ENCODE measurements at regions not wholly inside any gene's neighbourhood (a gene's known extent, or its start where the extent isn't known, plus 50 kb on each side); places are given as distances from the start of the nearest gene placed in this dataset.

DNA sequence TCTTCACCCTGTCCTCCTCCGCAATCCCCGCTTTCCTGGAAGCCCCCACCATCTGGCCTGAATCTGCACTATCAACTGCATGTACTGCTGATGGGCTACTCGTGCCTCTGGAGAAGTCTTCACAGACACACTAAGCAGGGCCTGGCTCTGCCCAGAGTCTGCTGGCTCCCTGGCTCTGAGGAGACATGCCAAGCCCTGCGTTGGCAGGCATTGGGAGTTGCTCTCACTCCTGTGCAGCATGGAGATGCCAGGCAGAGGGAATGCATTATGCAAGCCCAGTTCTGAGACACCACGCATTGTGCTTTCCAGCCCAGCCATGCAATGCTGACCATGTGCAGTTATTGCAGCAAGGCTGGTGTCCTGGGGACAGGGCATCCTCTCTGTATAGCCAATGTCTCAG lies 314.6 kb downstream of the CXCL12 start:
- TF ChIP-seq, protein P1, sequence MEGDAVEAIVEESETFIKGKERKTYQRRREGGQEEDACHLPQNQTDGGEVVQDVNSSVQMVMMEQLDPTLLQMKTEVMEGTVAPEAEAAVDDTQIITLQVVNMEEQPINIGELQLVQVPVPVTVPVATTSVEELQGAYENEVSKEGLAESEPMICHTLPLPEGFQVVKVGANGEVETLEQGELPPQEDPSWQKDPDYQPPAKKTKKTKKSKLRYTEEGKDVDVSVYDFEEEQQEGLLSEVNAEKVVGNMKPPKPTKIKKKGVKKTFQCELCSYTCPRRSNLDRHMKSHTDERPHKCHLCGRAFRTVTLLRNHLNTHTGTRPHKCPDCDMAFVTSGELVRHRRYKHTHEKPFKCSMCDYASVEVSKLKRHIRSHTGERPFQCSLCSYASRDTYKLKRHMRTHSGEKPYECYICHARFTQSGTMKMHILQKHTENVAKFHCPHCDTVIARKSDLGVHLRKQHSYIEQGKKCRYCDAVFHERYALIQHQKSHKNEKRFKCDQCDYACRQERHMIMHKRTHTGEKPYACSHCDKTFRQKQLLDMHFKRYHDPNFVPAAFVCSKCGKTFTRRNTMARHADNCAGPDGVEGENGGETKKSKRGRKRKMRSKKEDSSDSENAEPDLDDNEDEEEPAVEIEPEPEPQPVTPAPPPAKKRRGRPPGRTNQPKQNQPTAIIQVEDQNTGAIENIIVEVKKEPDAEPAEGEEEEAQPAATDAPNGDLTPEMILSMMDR (IDR thresholded peaks at IDR 0.05; ENCODE audit: low read depth, low read length), result no peak
- no peak for TF ChIP-seq EZH2phosphoT487 (IDR thresholded peaks at IDR 0.05; ENCODE audit: low read depth)
- Histone ChIP-seq H3K4me1 (ENCODE audit: low read length) (no peaks in the 10 kb centered on the region), H3K79me2 (ENCODE audit: low read length) (no peaks in the 10 kb centered on the region), H3K9ac (ENCODE audit: low read length) (no peak overlapping the region), H3K4me3 (ENCODE audit: low read length) (no peak overlapping the region), H4K20me1 (ENCODE audit: insufficient read depth, low read length) (no peaks in the 10 kb centered on the region), H2AFZ (ENCODE audit: low read depth, low read length) (no peak overlapping the region), H3K27ac (ENCODE audit: low read length) (no peak overlapping the region), H3K27me3 (ENCODE audit: low read depth, low read length) (no peaks in the 10 kb centered on the region), H3K36me3 (replicated peaks; ENCODE audit: low read depth, low read length) (no peaks in the 10 kb centered on the region), H3K4me2 (ENCODE audit: low read length) (no peak overlapping the region), H3K9me3 (ENCODE audit: insufficient read depth, low read length) (no peaks in the 10 kb centered on the region)

DNA sequence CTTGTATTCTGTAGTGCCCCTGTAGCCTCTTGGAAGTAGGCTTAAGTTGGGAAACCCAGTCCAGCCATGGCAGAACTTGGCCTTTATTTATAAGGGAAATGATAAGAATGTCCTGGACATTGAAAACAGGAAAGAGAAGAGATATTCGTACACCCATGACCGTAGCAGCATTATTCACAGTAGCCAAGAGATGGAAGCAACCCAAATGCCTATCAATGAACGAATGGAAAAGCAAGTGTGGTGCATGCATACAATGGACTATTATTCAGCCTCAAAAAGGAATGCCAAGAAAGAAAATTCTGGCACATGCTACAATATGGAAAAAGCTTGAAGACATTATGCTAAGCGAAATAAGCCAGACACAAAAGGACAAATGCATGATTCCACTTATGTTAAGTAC lies 315.3 kb downstream of the CXCL12 start:
- Histone ChIP-seq H2AFZ (ENCODE audit: low read depth, low read length) (no peak overlapping the region), H3K36me3 (replicated peaks; ENCODE audit: low read depth, low read length) (no peaks in the 10 kb centered on the region), H3K27me3 (ENCODE audit: low read depth, low read length) (no peaks in the 10 kb centered on the region), H3K27ac (ENCODE audit: low read length) (no peak overlapping the region), H3K9me3 (ENCODE audit: insufficient read depth, low read length) (no peaks in the 10 kb centered on the region), H3K9ac (ENCODE audit: low read length) (no peak overlapping the region), H3K79me2 (ENCODE audit: low read length) (no peaks in the 10 kb centered on the region), H3K4me2 (ENCODE audit: low read length) (no peak overlapping the region), H3K4me1 (ENCODE audit: low read length) (no peaks in the 10 kb centered on the region), H3K4me3 (ENCODE audit: low read length) (no peak overlapping the region), H4K20me1 (ENCODE audit: insufficient read depth, low read length) (no peaks in the 10 kb centered on the region)
- TF ChIP-seq EZH2phosphoT487 (IDR thresholded peaks at IDR 0.05; ENCODE audit: low read depth), result no peak
- TF ChIP-seq, protein P1 (IDR thresholded peaks at IDR 0.05; ENCODE audit: low read depth, low read length), result no peak

DNA sequence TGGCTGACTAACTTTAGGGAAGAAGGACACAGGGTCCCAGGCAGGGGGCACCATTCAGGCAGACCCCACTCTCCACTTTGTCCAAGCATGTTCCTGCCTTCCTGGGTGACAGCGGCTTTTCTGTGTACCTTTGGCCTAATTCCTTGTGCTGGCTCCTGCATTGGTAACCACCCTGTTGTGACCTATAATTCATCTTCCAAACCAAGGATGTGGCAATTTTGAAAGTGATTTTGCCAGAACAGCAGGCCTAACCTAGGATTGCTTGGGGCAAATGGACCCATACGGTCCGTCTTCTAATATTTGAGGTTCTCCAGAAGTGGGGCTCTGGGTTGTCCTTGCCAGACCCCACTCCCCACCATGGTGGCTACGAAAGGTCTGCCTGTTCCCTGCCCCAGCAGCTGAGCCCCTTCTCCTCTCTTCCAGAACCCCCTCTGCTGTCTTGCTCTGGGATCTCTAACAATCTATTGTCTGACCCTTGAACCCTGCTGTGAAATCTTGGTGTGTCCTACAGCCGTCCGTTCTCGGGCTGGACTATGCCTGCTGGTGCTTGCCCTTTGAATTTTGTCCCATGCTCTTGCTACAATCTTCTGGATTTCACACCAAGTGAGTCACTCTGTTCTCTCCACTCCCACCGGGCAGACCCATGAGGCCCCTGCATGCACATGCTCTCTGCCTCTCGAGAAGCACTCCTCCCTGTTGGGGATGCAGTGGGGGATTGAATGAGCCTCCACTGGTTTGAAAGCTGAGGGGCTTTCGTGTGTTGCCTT lies 316.0 kb downstream of the CXCL12 start:
- TF ChIP-seq, protein P1 (IDR thresholded peaks at IDR 0.05; ENCODE audit: low read depth, low read length), result no peak
- TF ChIP-seq EZH2phosphoT487 (IDR thresholded peaks at IDR 0.05; ENCODE audit: low read depth), result no peak
- H3K79me2 ChIP-seq (ENCODE audit: low read length), result no peaks in the 10 kb centered on the region
- H3K9ac ChIP-seq (ENCODE audit: low read length), result no peak overlapping the region
- no peak overlapping the region for H3K4me3 ChIP-seq (ENCODE audit: low read length)
- no peaks in the 10 kb centered on the region for H3K9me3 ChIP-seq (ENCODE audit: insufficient read depth, low read length)
- H2AFZ ChIP-seq (ENCODE audit: low read depth, low read length), result no peak overlapping the region
- no peak overlapping the region for H3K4me2 ChIP-seq (ENCODE audit: low read length)
- H3K4me1 ChIP-seq (ENCODE audit: low read length), result no peaks in the 10 kb centered on the region
- no peaks in the 10 kb centered on the region for H4K20me1 ChIP-seq (ENCODE audit: insufficient read depth, low read length)
- H3K36me3 ChIP-seq (replicated peaks; ENCODE audit: low read depth, low read length), result no peaks in the 10 kb centered on the region
- no peak overlapping the region for H3K27ac ChIP-seq (ENCODE audit: low read length)
- no peaks in the 10 kb centered on the region for H3K27me3 ChIP-seq (ENCODE audit: low read depth, low read length)

DNA sequence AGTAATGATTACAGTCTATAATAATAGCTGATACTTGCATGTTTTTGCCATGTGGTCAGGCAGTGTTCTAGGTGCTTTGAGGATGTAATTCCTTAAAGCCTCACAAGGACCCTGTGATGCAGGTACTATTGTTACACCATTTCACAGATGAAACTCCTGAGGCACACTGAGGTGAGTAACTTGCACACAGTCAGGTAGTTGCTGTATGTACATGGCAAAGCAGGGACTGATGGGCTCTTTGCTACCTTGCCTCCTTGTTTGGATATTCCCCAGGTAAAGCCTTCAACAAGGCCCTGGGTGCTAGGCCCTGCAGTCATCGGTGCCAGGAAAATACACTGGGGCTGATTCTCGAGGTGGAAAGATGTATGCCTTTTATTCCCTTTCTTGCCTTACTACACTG lies 317.5 kb downstream of the CXCL12 start:
- Histone ChIP-seq H3K36me3 (replicated peaks; ENCODE audit: low read depth, low read length) (no peaks in the 10 kb centered on the region), H3K27me3 (ENCODE audit: low read depth, low read length) (no peaks in the 10 kb centered on the region), H3K4me2 (ENCODE audit: low read length) (no peak overlapping the region), H3K79me2 (ENCODE audit: low read length) (no peaks in the 10 kb centered on the region), H3K4me3 (ENCODE audit: low read length) (no peak overlapping the region), H4K20me1 (ENCODE audit: insufficient read depth, low read length) (no peaks in the 10 kb centered on the region), H3K9ac (ENCODE audit: low read length) (no peak overlapping the region), H3K4me1 (ENCODE audit: low read length) (no peaks in the 10 kb centered on the region), H2AFZ (ENCODE audit: low read depth, low read length) (no peak overlapping the region), H3K27ac (ENCODE audit: low read length) (no peak overlapping the region), H3K9me3 (ENCODE audit: insufficient read depth, low read length) (no peaks in the 10 kb centered on the region)
- TF ChIP-seq, protein P1 (IDR thresholded peaks at IDR 0.05; ENCODE audit: low read depth, low read length), result no peak
- no peak for TF ChIP-seq EZH2phosphoT487 (IDR thresholded peaks at IDR 0.05; ENCODE audit: low read depth)
